ENCODE measurements at regions not wholly inside any gene's neighbourhood (a gene's known extent, or its start where the extent isn't known, plus 50 kb on each side); places are given as distances from the start of the nearest gene placed in this dataset.

DNA sequence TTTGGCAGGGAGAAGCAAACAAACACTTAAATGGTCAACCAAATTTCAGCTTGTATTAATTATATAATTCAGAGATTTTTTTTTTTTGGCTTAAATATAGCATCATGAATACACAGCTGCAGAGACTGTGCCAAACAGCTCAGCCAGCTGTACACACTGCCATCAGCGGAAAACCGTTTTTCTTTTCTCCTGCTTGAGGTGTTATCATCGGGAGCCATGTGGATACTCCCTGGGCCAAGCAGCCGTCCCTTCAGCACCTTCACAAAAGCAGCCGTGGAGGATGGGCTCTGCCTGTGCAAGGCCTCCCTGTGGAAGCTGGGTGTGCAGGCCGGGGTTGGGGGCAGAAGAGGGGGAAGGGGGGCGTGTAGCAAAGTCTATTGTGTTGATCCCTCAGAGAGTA, 85.0 kb downstream of the NUF2 start:
- Histone ChIP-seq H3K23ac (ENCODE audit: low read length in 2 of 2) (no peak overlapping the region), H2BK120ac (ENCODE audit: low read depth, low read length) (no peak overlapping the region), H3K18ac (ENCODE audit: low read depth in 1 of 2, low read length in 2 of 2) (no peak overlapping the region), H3K79me1 (replicated peaks; ENCODE audit: low read length, poor library complexity, severe bottlenecking) (no peaks in the 10 kb centered on the region), H3K27me3 (ENCODE audit: control insufficient read depth in 1 of 2, insufficient read depth in 1 of 2, low read length in 2 of 2) (peaks cover 8 to 20% of the 10 kb centered on the region in 2 experiments), H2AK5ac (ENCODE audit: low read length, severe bottlenecking) (no peak overlapping the region), H3K4me2 (ENCODE audit: low read length, poor library complexity, severe bottlenecking) (no peak overlapping the region), H3K14ac (ENCODE audit: low read length in 2 of 2) (no peak overlapping the region), H4K91ac (ENCODE audit: low read length) (no peak overlapping the region), H3K9me3 (ENCODE audit: control insufficient read depth, low read length) (no peaks in the 10 kb centered on the region), H2BK15ac (ENCODE audit: low read depth, poor library complexity, severe bottlenecking) (no peak overlapping the region), H3K4me3 (ENCODE audit: insufficient read depth in 1 of 2, low read depth in 1 of 2, low read length in 2 of 2) (no peak overlapping the region), H3K4ac (ENCODE audit: low read depth in 1 of 2, low read length in 2 of 2) (no peak overlapping the region), H4K8ac (ENCODE audit: low read length) (no peak overlapping the region), H3K27ac (ENCODE audit: low read length, poor library complexity, severe bottlenecking) (no peak overlapping the region), H2BK12ac (ENCODE audit: low read length in 2 of 2) (no peak overlapping the region), H3K9ac (ENCODE audit: low read length) (no peak overlapping the region), H2AFZ (ENCODE audit: low read depth, low read length) (no peak overlapping the region), H3K36me3 (ENCODE audit: control insufficient read depth in 1 of 2, insufficient read depth in 2 of 2, low read depth in 1 of 2, low read length in 2 of 2) (peaks cover 0 to 2% of the 10 kb centered on the region in 2 experiments), H2BK5ac (ENCODE audit: low read depth, low read length, poor library complexity, severe bottlenecking) (no peak overlapping the region), H3K4me1 (ENCODE audit: control insufficient read depth, insufficient read depth, low read depth, low read length) (peaks cover 10% of the 10 kb centered on the region)
- DNase-seq, result no peak
- 80% methylated on average over 6 of the region's 7 CpGs for WGBS

DNA sequence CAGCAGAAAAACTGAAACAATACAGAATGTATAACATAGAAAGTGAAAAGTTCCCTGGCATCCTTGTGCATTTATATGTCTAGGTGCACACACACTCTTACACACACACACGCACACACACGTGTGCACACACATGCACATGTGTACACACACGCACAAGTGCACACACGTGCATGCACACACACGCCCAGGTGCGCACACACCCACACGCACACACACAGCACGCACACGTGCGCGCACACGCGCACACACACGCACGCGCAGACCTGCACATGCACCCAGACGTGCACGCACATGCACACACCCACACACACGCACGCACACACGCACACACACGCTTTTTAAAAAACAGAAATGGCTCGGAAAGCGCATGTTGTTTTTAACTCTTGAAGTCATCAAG, 86.5 kb downstream of the NUF2 start:
- H3K79me1 ChIP-seq (replicated peaks; ENCODE audit: low read length, poor library complexity, severe bottlenecking), result no peaks in the 10 kb centered on the region
- 95% methylated on average over 24 of the region's 24 CpGs for WGBS
- H4K8ac ChIP-seq (ENCODE audit: low read length), result no peak overlapping the region
- H3K14ac ChIP-seq (ENCODE audit: low read length in 2 of 2), result peak overlapping the region in 1 of 2 experiments; percentile 85
- H3K9ac ChIP-seq (ENCODE audit: low read length), result no peak overlapping the region
- H3K27ac ChIP-seq (ENCODE audit: low read length, poor library complexity, severe bottlenecking), result no peak overlapping the region
- H3K4me3 ChIP-seq (ENCODE audit: insufficient read depth in 1 of 2, low read depth in 1 of 2, low read length in 2 of 2), result no peak overlapping the region
- peaks cover 8 to 20% of the 10 kb centered on the region in 2 experiments for H3K27me3 ChIP-seq (ENCODE audit: control insufficient read depth in 1 of 2, insufficient read depth in 1 of 2, low read length in 2 of 2)
- peak overlapping the region in 1 of 2 experiments; percentile 23 for H3K23ac ChIP-seq (ENCODE audit: low read length in 2 of 2)
- H2BK15ac ChIP-seq (ENCODE audit: low read depth, poor library complexity, severe bottlenecking), result no peak overlapping the region
- no peak overlapping the region for H3K18ac ChIP-seq (ENCODE audit: low read depth in 1 of 2, low read length in 2 of 2)
- H2BK12ac ChIP-seq (ENCODE audit: low read length in 2 of 2), result no peak overlapping the region
- H3K4ac ChIP-seq (ENCODE audit: low read depth in 1 of 2, low read length in 2 of 2), result no peak overlapping the region
- peaks cover 10% of the 10 kb centered on the region for H3K4me1 ChIP-seq (ENCODE audit: control insufficient read depth, insufficient read depth, low read depth, low read length)
- H3K4me2 ChIP-seq (ENCODE audit: low read length, poor library complexity, severe bottlenecking), result no peak overlapping the region
- H4K91ac ChIP-seq (ENCODE audit: low read length), result no peak overlapping the region
- H3K36me3 ChIP-seq (ENCODE audit: control insufficient read depth in 1 of 2, insufficient read depth in 2 of 2, low read depth in 1 of 2, low read length in 2 of 2), result peaks cover 0 to 2% of the 10 kb centered on the region in 2 experiments
- no peak overlapping the region for H2AK5ac ChIP-seq (ENCODE audit: low read length, severe bottlenecking)
- H2BK5ac ChIP-seq (ENCODE audit: low read depth, low read length, poor library complexity, severe bottlenecking), result no peak overlapping the region
- H2BK120ac ChIP-seq (ENCODE audit: low read depth, low read length), result no peak overlapping the region
- H3K9me3 ChIP-seq (ENCODE audit: control insufficient read depth, low read length), result no peaks in the 10 kb centered on the region
- H2AFZ ChIP-seq (ENCODE audit: low read depth, low read length), result no peak overlapping the region
- DNase-seq, result no peak

DNA sequence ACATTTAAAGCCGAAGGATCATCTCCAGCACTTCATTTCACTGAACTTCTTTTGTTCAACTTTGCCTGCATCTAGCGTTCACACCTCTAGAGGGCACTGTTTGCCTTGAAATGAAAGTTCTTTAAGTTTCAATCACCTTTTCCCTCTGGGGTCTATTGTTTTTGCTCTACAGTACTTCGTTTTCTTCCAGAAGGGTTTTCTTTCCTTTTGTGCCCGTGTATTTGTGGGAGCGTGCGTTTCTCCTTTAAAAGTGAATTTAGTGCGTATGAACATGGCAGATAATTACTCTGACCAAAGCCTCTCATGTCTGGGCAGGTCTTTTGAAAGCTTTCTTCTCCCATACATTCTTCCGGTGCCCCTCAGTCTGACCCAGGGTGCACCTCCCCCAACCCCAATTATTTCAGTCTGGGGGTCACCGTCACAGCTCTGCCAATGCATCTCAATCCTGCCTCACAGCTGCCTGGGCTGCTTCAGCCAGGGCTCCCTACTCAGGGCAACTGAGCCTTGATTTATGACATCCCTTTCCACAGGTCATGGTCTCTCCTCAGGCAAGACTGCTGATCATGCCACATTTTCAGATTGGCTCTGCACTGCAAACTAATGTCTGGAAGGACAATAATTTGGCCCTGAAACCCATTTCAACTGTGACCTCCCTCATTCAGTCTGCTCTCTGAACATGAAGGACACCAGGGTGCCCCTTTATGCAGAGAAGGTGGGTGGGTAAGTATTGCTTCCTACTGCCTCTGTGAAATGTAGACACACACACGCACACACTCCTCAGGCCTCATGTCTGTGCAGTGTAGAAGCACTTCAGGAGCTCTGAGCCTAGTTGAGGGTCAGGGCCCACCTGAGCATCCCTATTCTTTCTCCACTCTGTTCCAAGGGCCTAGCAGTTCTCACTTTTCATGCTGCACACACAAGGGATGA, 88.6 kb downstream of the NUF2 start:
- Histone ChIP-seq H3K4ac (ENCODE audit: low read depth in 1 of 2, low read length in 2 of 2) (no peak overlapping the region), H2BK15ac (ENCODE audit: low read depth, poor library complexity, severe bottlenecking) (no peak overlapping the region), H3K9me3 (ENCODE audit: control insufficient read depth, low read length) (no peaks in the 10 kb centered on the region), H3K27me3 (ENCODE audit: control insufficient read depth in 1 of 2, insufficient read depth in 1 of 2, low read length in 2 of 2) (peaks cover 8 to 20% of the 10 kb centered on the region in 2 experiments), H3K27ac (ENCODE audit: low read length, poor library complexity, severe bottlenecking) (no peak overlapping the region), H3K4me2 (ENCODE audit: low read length, poor library complexity, severe bottlenecking) (peak overlapping the region; percentile 39), H2AK5ac (ENCODE audit: low read length, severe bottlenecking) (no peak overlapping the region), H3K4me3 (ENCODE audit: insufficient read depth in 1 of 2, low read depth in 1 of 2, low read length in 2 of 2) (no peak overlapping the region), H2BK12ac (ENCODE audit: low read length in 2 of 2) (no peak overlapping the region), H4K8ac (ENCODE audit: low read length) (no peak overlapping the region), H3K79me1 (replicated peaks; ENCODE audit: low read length, poor library complexity, severe bottlenecking) (no peaks in the 10 kb centered on the region), H2BK120ac (ENCODE audit: low read depth, low read length) (no peak overlapping the region), H2AFZ (ENCODE audit: low read depth, low read length) (no peak overlapping the region), H3K36me3 (ENCODE audit: control insufficient read depth in 1 of 2, insufficient read depth in 2 of 2, low read depth in 1 of 2, low read length in 2 of 2) (peaks cover 0 to 2% of the 10 kb centered on the region in 2 experiments), H3K4me1 (ENCODE audit: control insufficient read depth, insufficient read depth, low read depth, low read length) (peaks cover 10% of the 10 kb centered on the region), H4K91ac (ENCODE audit: low read length) (no peak overlapping the region), H3K23ac (ENCODE audit: low read length in 2 of 2) (no peak overlapping the region), H3K18ac (ENCODE audit: low read depth in 1 of 2, low read length in 2 of 2) (no peak overlapping the region), H2BK5ac (ENCODE audit: low read depth, low read length, poor library complexity, severe bottlenecking) (no peak overlapping the region), H3K9ac (ENCODE audit: low read length) (peak overlapping the region; percentile 41), H3K14ac (ENCODE audit: low read length in 2 of 2) (no peak overlapping the region)
- WGBS, result 24% methylated on average over 7 of the region's 10 CpGs
- DNase-seq, result peak; percentile 56

DNA sequence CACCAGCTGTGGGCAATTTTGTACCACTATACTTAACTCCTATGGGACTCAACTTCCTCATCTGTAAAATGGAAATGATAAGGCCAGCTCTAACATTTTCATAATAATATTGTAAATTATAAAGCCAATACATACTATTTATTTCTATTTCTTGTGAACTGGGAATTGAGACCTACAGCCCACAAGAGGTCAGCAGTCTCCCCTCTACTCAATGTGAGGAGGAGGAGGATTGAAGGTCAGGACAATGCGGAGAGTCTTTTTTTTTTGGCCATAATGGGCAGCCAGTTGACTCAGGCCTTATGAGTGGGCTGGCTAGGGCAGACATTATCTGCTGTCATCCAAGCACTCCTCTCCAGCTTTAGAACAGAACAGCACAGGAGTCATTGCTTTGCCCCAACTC, 90.5 kb downstream of the NUF2 start:
- H3K23ac ChIP-seq (ENCODE audit: low read length in 2 of 2), result no peak overlapping the region
- H3K36me3 ChIP-seq (ENCODE audit: control insufficient read depth in 1 of 2, insufficient read depth in 2 of 2, low read depth in 1 of 2, low read length in 2 of 2), result peaks cover 0 to 2% of the 10 kb centered on the region in 2 experiments
- no peak overlapping the region for H3K4ac ChIP-seq (ENCODE audit: low read depth in 1 of 2, low read length in 2 of 2)
- H3K27ac ChIP-seq (ENCODE audit: low read length, poor library complexity, severe bottlenecking), result no peak overlapping the region
- H3K18ac ChIP-seq (ENCODE audit: low read depth in 1 of 2, low read length in 2 of 2), result no peak overlapping the region
- no peak overlapping the region for H2BK12ac ChIP-seq (ENCODE audit: low read length in 2 of 2)
- H2AFZ ChIP-seq (ENCODE audit: low read depth, low read length), result no peak overlapping the region
- no peaks in the 10 kb centered on the region for H3K79me1 ChIP-seq (replicated peaks; ENCODE audit: low read length, poor library complexity, severe bottlenecking)
- no CpG with 5 or more reads among the region's 1 CpG for WGBS
- H3K9me3 ChIP-seq (ENCODE audit: control insufficient read depth, low read length), result no peaks in the 10 kb centered on the region
- no peak overlapping the region for H4K91ac ChIP-seq (ENCODE audit: low read length)
- no peak overlapping the region for H2BK15ac ChIP-seq (ENCODE audit: low read depth, poor library complexity, severe bottlenecking)
- peaks cover 10% of the 10 kb centered on the region for H3K4me1 ChIP-seq (ENCODE audit: control insufficient read depth, insufficient read depth, low read depth, low read length)
- no peak overlapping the region for H3K4me2 ChIP-seq (ENCODE audit: low read length, poor library complexity, severe bottlenecking)
- no peak overlapping the region for H2AK5ac ChIP-seq (ENCODE audit: low read length, severe bottlenecking)
- no peak overlapping the region for H2BK5ac ChIP-seq (ENCODE audit: low read depth, low read length, poor library complexity, severe bottlenecking)
- peaks cover 8 to 22% of the 10 kb centered on the region in 2 experiments for H3K27me3 ChIP-seq (ENCODE audit: control insufficient read depth in 1 of 2, insufficient read depth in 1 of 2, low read length in 2 of 2)
- H4K8ac ChIP-seq (ENCODE audit: low read length), result no peak overlapping the region
- no peak overlapping the region for H3K4me3 ChIP-seq (ENCODE audit: insufficient read depth in 1 of 2, low read depth in 1 of 2, low read length in 2 of 2)
- no peak overlapping the region for H3K9ac ChIP-seq (ENCODE audit: low read length)
- no peak overlapping the region for H2BK120ac ChIP-seq (ENCODE audit: low read depth, low read length)
- DNase-seq, result no peak
- no peak overlapping the region for H3K14ac ChIP-seq (ENCODE audit: low read length in 2 of 2)

All from mesenchymal stem cell (in vitro differentiated cells and primary cell).